HUES64 (cell line): ENCODE measurements at regions not wholly inside any gene's neighbourhood (a gene's known extent, or its start where the extent isn't known, plus 50 kb on each side); places are given as distances from the start of the nearest gene placed in this dataset.
"Not testable (repeated sequence)": the region's sequence is repeated elsewhere in the genome, so short reads cannot be mapped to it uniquely, and the experiment has no call there.

Source experiments
- H3K27ac ChIP-seq: 2 replicates; pipeline ENCODE4 v1.7.0; 2013; ENCODE audit warnings: low read depth, low read length, inconsistent platforms
- H3K27me3 ChIP-seq: 2 replicates; pipeline ENCODE4 v1.6.1; 2013; ENCODE audit warnings: mild to moderate bottlenecking, low read length; ENCODE audit not compliant: insufficient read depth
- H3K36me3 ChIP-seq: 2 replicates; pipeline ENCODE4 v1.6.1; 2013; ENCODE audit warnings: mild to moderate bottlenecking, low read length; ENCODE audit not compliant: insufficient read depth
- H3K4me1 ChIP-seq: 2 replicates; pipeline ENCODE4 v1.6.1; 2013; ENCODE audit warnings: mild to moderate bottlenecking, low read length, moderate library complexity; ENCODE audit not compliant: insufficient read depth
- H3K4me3 ChIP-seq: 2 replicates; pipeline ENCODE4 v1.5.1; 2013; ENCODE audit warnings: mild to moderate bottlenecking, low read length, moderate library complexity
- H3K9ac ChIP-seq: 2 replicates; pipeline ENCODE4 v1.6.1; 2013; ENCODE audit warnings: mild to moderate bottlenecking, low read depth, low read length
- H3K9me3 ChIP-seq: 2 replicates; pipeline ENCODE4 v1.6.1; 2013; ENCODE audit warnings: low read depth, low read length; ENCODE audit not compliant: insufficient read depth
- WGBS: fragments of 150-250, 120-280 bp; methylation state at CpG from one replicate; pipeline ENCODE4 v1.1.7; 2013; ENCODE audit warnings: missing lambda C conversion rate; 5-methylcytosine and 5-hydroxymethylcytosine counted together

DNA sequence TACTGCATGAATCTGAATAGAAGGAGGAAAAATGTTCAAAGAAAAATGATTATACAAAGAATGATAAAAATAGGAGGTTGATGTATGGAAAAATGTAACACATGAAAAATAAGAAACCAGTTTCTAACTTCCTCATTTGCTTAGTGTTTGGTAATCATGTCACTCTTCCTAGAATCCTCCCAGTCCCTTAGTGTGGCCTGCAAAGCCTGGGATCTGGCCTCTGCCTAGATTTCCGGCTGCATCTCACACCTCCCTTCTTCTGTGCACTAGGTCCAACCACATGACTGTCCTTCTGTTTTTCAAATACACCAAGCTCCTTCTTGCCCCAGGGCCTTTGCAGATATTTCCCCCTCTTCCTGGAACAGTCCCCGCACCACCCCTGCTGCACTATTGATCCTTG is 76.8 kb upstream of the RBMS1 start:
- Histone ChIP-seq H3K27ac (no peak overlapping the region), H3K4me3 (no peak overlapping the region), H3K4me1 (no peaks in the 10 kb centered on the region), H3K9ac (no peak overlapping the region), H3K36me3 (no peaks in the 10 kb centered on the region), H3K27me3 (no peaks in the 10 kb centered on the region), H3K9me3 (peaks cover 10% of the 10 kb centered on the region)
- 93% methylated on average over 2 of the region's 2 CpGs for WGBS

DNA sequence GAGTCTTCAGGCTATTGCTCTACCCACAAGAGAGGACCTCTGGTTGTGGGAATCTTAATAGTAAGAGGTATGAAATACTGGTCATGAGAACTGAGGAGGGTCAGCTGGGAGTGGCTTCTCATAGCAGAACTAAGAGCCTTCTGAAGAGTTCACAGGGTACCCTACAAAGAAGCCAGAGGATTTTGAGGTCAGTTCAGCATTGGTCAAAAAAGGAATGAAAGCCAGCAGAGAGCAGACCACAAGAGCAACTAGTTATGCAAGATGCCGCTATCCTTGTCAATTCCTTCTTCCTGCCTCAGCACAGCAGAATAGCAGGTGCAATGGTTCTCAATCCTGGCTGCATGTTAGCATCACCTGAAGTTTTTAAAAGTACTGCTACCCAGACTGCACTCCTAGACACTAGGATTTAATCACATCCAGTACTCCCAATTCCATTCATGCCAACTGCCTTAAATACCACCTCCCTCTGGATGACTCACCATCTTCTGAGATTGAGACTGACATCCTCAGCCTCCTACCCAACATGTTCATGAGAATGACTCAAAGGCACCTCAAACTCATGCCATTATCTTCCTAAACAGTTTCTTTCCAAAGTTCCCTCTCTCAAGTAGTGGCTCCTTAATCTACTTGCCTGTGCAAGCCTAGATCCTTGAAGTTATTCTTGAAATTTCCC is 81.0 kb upstream of the RBMS1 start:
- Histone ChIP-seq H3K36me3 (no peaks in the 10 kb centered on the region), H3K9me3 (peaks cover 10% of the 10 kb centered on the region), H3K9ac (no peak overlapping the region), H3K27me3 (no peaks in the 10 kb centered on the region), H3K27ac (no peak overlapping the region), H3K4me1 (no peaks in the 10 kb centered on the region), H3K4me3 (no peak overlapping the region)
- WGBS = 96% methylated on average over 1 of the region's 1 CpG

DNA sequence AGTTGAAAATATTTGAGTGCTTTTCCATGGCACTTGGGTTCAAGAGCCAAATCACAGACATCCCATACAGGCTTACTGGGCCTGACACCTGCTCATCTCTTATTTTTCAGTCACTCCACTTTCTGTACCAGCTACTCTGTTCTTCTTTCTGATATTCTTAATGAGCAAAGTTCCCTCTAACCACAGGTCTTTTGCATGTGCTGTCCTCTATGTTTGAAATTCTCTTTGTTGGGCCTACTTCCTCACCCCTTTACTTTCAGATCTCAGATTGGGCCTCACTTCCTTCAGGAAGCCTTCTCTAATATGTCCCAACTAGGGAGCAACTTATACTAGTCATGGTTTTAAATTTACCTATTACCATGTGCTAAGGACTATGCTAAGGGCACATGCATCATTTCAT is 81.8 kb upstream of the RBMS1 start:
- no peak overlapping the region for H3K27ac ChIP-seq

DNA sequence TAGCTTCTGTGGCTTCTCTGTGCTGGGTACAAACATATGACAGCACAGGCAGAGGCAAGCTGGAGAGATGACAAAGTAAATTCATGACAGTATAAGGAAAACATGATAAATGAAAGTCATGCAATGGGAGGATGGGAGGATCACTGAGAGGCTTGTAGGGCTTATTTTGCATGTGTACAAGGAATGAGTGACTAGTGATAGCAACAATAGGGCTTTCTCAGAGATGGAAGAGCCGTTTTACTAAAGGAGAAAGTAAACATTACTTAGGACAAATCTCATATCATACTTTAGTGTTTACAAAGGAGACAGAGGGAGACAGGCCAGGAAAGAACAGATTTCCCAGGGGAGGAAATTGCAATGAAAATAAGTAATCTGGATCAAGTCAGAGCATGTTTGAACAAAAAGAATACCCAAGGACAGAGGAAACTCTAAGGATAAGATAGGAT is 82.5 kb upstream of the RBMS1 start:
- Histone ChIP-seq H3K9ac (no peak overlapping the region), H3K4me1 (no peaks in the 10 kb centered on the region), H3K27ac (no peak overlapping the region), H3K9me3 (peaks cover 10% of the 10 kb centered on the region), H3K36me3 (no peaks in the 10 kb centered on the region), H3K4me3 (no peak overlapping the region), H3K27me3 (no peaks in the 10 kb centered on the region)
- no CpG with 5 or more reads among the region's 1 CpG for WGBS

More for the DNA sequence above, 81.8 kb upstream of the RBMS1 start:
- no peaks in the 10 kb centered on the region for H3K36me3 ChIP-seq
- H3K9ac ChIP-seq = no peak overlapping the region
- peaks cover 10% of the 10 kb centered on the region for H3K9me3 ChIP-seq
- no peak overlapping the region for H3K4me3 ChIP-seq
- H3K4me1 ChIP-seq = no peaks in the 10 kb centered on the region
- no peaks in the 10 kb centered on the region for H3K27me3 ChIP-seq

DNA sequence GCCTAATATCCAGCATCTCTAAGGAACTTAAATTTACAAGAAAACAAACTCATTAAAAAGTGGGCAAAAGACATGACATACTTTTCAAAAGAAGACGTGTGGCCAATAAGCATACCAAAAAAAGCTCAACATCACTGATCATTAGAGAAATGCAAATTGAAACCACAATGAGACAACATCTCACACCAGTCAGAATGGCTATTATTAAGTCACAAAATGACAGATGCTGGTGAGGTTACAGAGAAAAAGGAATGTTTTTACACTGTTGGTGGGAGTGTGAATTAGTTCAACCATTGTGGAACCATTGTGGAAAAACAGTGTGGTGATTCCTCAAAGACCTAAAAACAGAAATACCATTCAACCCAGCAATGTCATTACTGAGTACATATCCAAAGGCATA is 83.5 kb upstream of the RBMS1 start:
- H3K4me3 ChIP-seq, H3K4me1 ChIP-seq, H3K27ac ChIP-seq, H3K36me3 ChIP-seq, H3K9me3 ChIP-seq, H3K27me3 ChIP-seq, H3K9ac ChIP-seq: not testable (repeated sequence)
- 81% methylated on average over 1 of the region's 1 CpG for WGBS

DNA sequence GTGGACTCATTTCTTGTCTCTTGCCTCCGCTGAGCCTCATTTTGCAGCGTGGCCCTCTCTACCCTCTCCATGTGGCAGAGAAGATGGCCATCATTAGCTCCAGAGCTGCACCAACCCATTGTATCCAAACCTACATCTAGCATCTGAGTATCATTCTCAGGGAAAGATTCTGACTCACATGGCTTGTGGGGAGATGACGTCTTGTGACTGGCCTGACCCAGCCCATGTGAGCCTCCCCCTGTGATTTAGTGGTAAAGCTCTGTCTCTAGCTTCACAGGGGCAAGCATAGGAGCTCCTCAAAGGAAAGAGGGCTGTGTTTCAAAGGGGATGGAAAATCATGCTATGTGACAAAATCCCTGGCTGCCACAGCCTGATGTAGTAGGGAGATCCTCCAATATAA is 87.4 kb upstream of the RBMS1 start:
- Histone ChIP-seq H3K9me3 (no peaks in the 10 kb centered on the region), H3K27ac (no peak overlapping the region), H3K4me1 (peaks cover 28% of the 10 kb centered on the region), H3K27me3 (no peaks in the 10 kb centered on the region), H3K9ac (no peak overlapping the region), H3K4me3 (no peak overlapping the region), H3K36me3 (no peaks in the 10 kb centered on the region)
- 94% methylated on average over 3 of the region's 3 CpGs for WGBS

DNA sequence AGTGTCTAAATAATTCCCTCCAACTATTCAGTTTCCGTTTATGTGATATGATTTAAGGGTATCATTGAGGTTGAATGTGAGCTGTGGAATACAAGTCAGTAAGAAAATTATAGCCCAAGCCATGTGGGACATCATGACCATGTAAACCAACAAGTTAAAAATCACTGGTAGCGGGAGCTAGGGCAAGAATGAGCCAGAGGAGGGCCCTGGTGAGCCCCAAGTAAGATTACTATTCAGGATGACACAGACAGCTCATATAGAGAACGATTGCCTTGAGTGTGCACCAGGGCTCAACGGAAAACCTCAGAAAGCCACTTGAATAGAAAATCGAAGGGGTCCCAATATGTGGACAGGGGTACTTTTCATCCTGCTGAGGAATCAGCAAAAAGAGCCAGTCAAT is 87.8 kb upstream of the RBMS1 start:
- no peak overlapping the region for H3K27ac ChIP-seq
- no peaks in the 10 kb centered on the region for H3K9me3 ChIP-seq
- H3K36me3 ChIP-seq = no peaks in the 10 kb centered on the region
- 71% methylated on average over 5 of the region's 5 CpGs for WGBS
- no peak overlapping the region for H3K9ac ChIP-seq
- peaks cover 28% of the 10 kb centered on the region for H3K4me1 ChIP-seq
- no peak overlapping the region for H3K4me3 ChIP-seq
- H3K27me3 ChIP-seq = no peaks in the 10 kb centered on the region

DNA sequence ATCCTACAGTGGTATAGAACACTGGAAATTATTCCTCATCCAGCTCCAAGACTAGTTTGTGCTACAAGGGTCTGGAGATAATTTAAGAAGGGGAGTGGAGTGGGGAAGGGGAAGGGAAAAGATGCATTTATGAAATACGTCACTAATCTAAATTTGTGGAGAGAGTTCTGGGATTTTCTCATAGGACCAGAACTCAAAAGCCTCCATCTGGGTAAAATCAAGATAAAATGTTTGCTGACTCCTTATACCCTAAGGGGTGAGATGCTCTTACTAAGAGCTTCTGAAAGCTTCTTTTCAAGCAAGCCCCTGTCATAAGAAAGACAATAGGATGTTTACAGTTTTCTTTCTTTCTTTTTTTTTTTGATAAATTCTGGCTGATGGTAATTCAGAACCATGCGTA is 88.5 kb upstream of the RBMS1 start:
- Histone ChIP-seq H3K27me3 (no peaks in the 10 kb centered on the region), H3K27ac (peak overlapping the region; percentile 52), H3K9ac (no peak overlapping the region), H3K36me3 (no peaks in the 10 kb centered on the region), H3K4me3 (no peak overlapping the region), H3K9me3 (no peaks in the 10 kb centered on the region), H3K4me1 (peaks cover 28% of the 10 kb centered on the region)
- WGBS = 97% methylated on average over 2 of the region's 2 CpGs

DNA sequence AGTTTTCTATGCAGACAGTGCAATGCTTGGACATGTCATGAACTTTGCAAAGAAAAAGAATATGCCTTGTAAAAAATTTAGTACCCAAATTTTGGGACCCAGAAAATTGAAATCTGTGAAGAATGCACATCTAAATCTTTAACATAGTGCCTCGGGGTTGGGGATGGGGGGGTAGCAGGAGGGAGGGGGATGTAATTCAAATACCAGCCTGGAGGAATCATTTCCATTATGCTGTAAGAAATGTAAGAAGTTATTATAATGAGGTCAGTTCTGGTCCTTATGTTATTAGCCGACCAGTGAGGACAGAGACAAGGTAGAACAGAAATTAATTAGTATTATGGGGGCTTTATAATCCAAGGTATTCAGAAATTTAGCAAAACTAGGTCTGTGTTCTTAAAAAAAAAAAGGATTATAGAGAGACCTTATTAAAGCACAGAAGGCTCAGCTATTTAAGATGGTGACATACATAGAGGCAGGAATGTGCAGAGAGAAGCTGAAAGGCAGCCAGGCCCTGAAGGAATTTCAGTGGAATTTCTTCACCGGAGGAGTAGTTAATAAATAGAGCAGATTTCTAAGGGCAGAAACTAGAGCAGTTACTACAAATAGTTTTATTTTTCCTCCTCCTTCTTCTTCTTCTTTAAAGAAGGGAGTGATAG is 89.0 kb upstream of the RBMS1 start:
- Histone ChIP-seq H3K27ac (peak overlapping the region; percentile 52), H3K36me3 (no peaks in the 10 kb centered on the region), H3K4me1 (peaks cover 28% of the 10 kb centered on the region), H3K27me3 (no peaks in the 10 kb centered on the region), H3K9me3 (no peaks in the 10 kb centered on the region), H3K9ac (peak overlapping the region; percentile 42; the same call in 1 of the 2 replicates), H3K4me3 (no peak overlapping the region)
- WGBS = 66% methylated on average over 3 of the region's 3 CpGs

DNA sequence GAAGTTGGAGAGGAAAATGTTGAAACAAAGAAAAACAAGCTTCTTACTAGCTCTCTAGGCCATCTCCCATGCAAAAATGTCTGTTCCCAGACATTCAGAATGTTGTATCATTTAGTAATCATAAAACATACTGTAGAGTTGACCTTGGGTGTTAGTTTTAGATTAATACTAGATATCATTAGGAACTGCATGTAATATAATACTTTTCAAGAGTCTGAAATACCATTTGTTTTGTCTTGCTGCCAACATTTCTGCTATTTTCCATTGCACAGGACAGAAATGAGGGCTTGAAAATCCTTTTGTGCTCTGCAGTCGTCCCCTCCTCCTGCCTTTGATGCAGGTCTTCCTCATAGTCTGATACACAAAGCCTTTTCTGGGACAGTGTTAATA is 89.5 kb upstream of the RBMS1 start:
- Histone ChIP-seq H3K9me3 (no peaks in the 10 kb centered on the region), H3K36me3 (no peaks in the 10 kb centered on the region), H3K27me3 (no peaks in the 10 kb centered on the region), H3K4me3 (no peak overlapping the region), H3K4me1 (peaks cover 28% of the 10 kb centered on the region), H3K9ac (peak overlapping the region; percentile 42; the same call in 1 of the 2 replicates), H3K27ac (peak overlapping the region; percentile 50)
- WGBS = 53% methylated on average over 1 of the region's 1 CpG

DNA sequence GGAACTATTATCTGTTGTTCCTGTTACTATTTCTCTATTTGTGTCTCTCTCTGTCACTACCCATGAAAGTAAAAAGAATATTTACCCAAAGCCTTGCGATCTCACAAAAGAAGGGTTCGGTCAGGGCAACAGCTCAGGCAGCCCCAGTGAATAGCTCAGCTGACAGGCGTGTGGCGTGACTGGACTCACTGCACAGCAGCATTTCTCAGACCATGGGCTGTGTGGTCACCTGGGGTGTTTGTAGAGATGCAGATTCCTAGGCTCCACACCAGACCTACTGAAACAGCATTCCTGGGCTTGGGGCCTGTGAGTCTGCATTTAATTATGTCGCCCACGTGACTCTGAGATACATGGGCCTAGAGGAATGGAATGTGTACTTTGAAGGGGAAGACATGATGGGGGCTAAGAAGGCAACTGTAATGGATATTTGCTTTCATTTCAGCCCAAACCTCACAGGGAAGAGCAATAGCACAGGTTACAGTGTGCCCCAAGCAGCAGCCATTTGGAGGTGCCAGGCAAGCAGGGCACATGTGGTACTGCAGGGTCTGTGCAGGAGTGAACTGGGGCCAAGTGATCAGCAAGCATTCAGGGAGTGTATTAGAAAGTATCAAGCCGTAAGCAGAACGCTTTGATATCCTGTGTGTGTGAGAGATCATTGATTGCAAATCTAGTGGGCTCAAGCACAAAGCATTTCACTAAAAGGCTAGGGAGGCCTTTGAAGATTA is 90.4 kb upstream of the RBMS1 start:
- Histone ChIP-seq H3K27me3 (no peaks in the 10 kb centered on the region), H3K4me1 (peaks cover 28% of the 10 kb centered on the region), H3K9ac (no peak overlapping the region), H3K9me3 (no peaks in the 10 kb centered on the region), H3K27ac (0 out of 2 replicates have a peak overlapping the region, but pooled peaks have one; percentile 50), H3K4me3 (no peak overlapping the region), H3K36me3 (no peaks in the 10 kb centered on the region)
- WGBS = 90% methylated on average over 8 of the region's 8 CpGs
